ENCODE measurements at regions not wholly inside any gene's neighbourhood (a gene's known extent, or its start where the extent isn't known, plus 50 kb on each side); places are given as distances from the start of the nearest gene placed in this dataset.

- TF ChIP-seq POLR2A (IDR thresholded peaks at IDR 0.05) (no peak), CTCF (IDR thresholded peaks at IDR 0.05) (no peak)
Measured at GRCh38 chr1:90407737-90408136, 309.4 kb downstream of the BARHL2 start.

Data from adrenal gland (tissue), 5 donors.